GM23248 (cell line): ENCODE measurements at regions not wholly inside any gene's neighbourhood (a gene's known extent, or its start where the extent isn't known, plus 50 kb on each side); places are given as distances from the start of the nearest gene placed in this dataset.
A peak's percentile ranks its signal among the peaks of the same experiment; 100 is the strongest.

ENCODE experiments used
- DNase-seq: peaks from one replicate; pipeline ENCODE4 v3.0.0-alpha.2; 2015
- H2AFZ ChIP-seq: fragments of 200-600 bp; sonication (generic); 2 replicates; pipeline ENCODE4 v1.6.1; 2016; ENCODE audit warnings: antibody characterized with exemption
- H3F3A ChIP-seq: fragments of 200-600 bp; sonication (generic); 2 replicates; pipeline ENCODE4 v1.6.1; 2016; ENCODE audit warnings: mild to moderate bottlenecking, antibody characterized with exemption, mixed run types; ENCODE audit not compliant: insufficient read depth
- H3K27ac ChIP-seq: fragments of 200-600 bp; sonication (generic); 2 replicates; pipeline ENCODE4 v1.5.1; 2016; ENCODE audit warnings: mild to moderate bottlenecking
- H3K27me3 ChIP-seq: fragments of 200-600 bp; sonication (generic); replicated peaks from 2 replicates; pipeline ENCODE4 v1.6.1; 2016; ENCODE audit warnings: mild to moderate bottlenecking; ENCODE audit not compliant: insufficient read depth
- H3K36me3 ChIP-seq: fragments of 200-600 bp; sonication (generic); 2 replicates; pipeline ENCODE4 v1.6.1; 2016; ENCODE audit warnings: low read depth, mild to moderate bottlenecking
- H3K4me1 ChIP-seq: fragments of 200-600 bp; sonication (generic); 2 replicates; pipeline ENCODE4 v1.6.1; 2016; ENCODE audit warnings: mild to moderate bottlenecking; ENCODE audit not compliant: insufficient read depth
- H3K4me2 ChIP-seq: fragments of 200-600 bp; sonication (generic); one replicate; pipeline ENCODE4 v1.6.1; 2016; ENCODE audit warnings: mild to moderate bottlenecking; ENCODE audit not compliant: unreplicated experiment
- H3K4me3 ChIP-seq: fragments of 200-600 bp; sonication (generic); 2 replicates; pipeline ENCODE4 v1.5.1; 2016; ENCODE audit warnings: mild to moderate bottlenecking
- H3K79me2 ChIP-seq: fragments of 200-600 bp; sonication (generic); 2 replicates; pipeline ENCODE4 v1.6.1; 2016; ENCODE audit warnings: mild to moderate bottlenecking; ENCODE audit not compliant: insufficient read depth
- H3K9ac ChIP-seq: fragments of 200-600 bp; sonication (generic); 2 replicates; pipeline ENCODE4 v1.6.1; 2016; ENCODE audit warnings: mild to moderate bottlenecking
- H3K9me2 ChIP-seq: fragments of 200-600 bp; sonication (generic); 2 replicates; pipeline ENCODE4 v1.6.1; 2016; ENCODE audit warnings: mixed run types, mild to moderate bottlenecking, moderate library complexity; ENCODE audit not compliant: insufficient read depth
- H3K9me3 ChIP-seq: fragments of 200-600 bp; sonication (generic); one replicate; pipeline ENCODE4 v1.6.1; 2017; ENCODE audit warnings: low read depth
- H4K20me1 ChIP-seq: fragments of 200-600 bp; sonication (generic); 2 replicates; pipeline ENCODE4 v1.6.0; 2016; ENCODE audit not compliant: insufficient read depth
- EZH2 ChIP-seq: fragments of 200-600 bp; sonication (generic); IDR thresholded peaks from 2 replicates; pipeline ENCODE4 v1.6.1; 2018; ENCODE audit warnings: antibody characterized with exemption, mild to moderate bottlenecking; ENCODE audit not compliant: insufficient read depth, poor library complexity, severe bottlenecking
- EZH2phosphoT487 ChIP-seq: fragments of 200-600 bp; sonication (generic); IDR thresholded peaks from 2 replicates; pipeline ENCODE4 v1.6.1; 2018; ENCODE audit warnings: antibody characterized with exemption, moderate library complexity, mild to moderate bottlenecking, low read depth; ENCODE audit not compliant: insufficient read depth
- WGBS, 2 experiments: methylation state at CpG; one replicate each; pipeline ENCODE4 v1.1.6; 2015 to 2017; ENCODE audit warnings: low lambda C conversion rate in 2 of 2, low coverage in 1 of 2; ENCODE audit errors: missing lambda C conversion rate in 2 of 2; 5-methylcytosine and 5-hydroxymethylcytosine counted together
- in situ Hi-C: fragments of 300-500 bp; cut with MboI; formaldehyde crosslinking; loops from 2 replicates; pipeline ENCODE4 v1.15.0; 2020

GRCh38 chr10:3668966-3669330 lies 116.1 kb downstream of the KLF6 start:
- DNase-seq: no peak
- H3K27ac ChIP-seq: no peak overlapping the region
- no peaks in the 10 kb centered on the region for H3K4me1 ChIP-seq
- H4K20me1 ChIP-seq: no peaks in the 10 kb centered on the region
- no peak overlapping the region for H3K4me2 ChIP-seq
- no peaks in the 10 kb centered on the region for H3K9me3 ChIP-seq
- 82 to 85% methylated on average over 4 of the region's 4 CpGs for WGBS, 2 experiments
- no peak for TF ChIP-seq EZH2
- TF ChIP-seq EZH2phosphoT487: no peak
- H3K27me3 ChIP-seq: no peaks in the 10 kb centered on the region
- in situ Hi-C loops: no loop called here
- no peak overlapping the region for H3K4me3 ChIP-seq
- no peaks in the 10 kb centered on the region for H3K79me2 ChIP-seq
- no peak overlapping the region for H2AFZ ChIP-seq
- no peak overlapping the region for H3K9ac ChIP-seq
- no peaks in the 10 kb centered on the region for H3K36me3 ChIP-seq
- no peaks in the 10 kb centered on the region for H3K9me2 ChIP-seq
- no peaks in the 10 kb centered on the region for H3F3A ChIP-seq

- Histone ChIP-seq H3K4me1 (no peaks in the 10 kb centered on the region), H4K20me1 (no peaks in the 10 kb centered on the region), H3K9me2 (no peaks in the 10 kb centered on the region), H3K4me3 (no peak overlapping the region), H2AFZ (no peak overlapping the region), H3F3A (no peaks in the 10 kb centered on the region), H3K9me3 (no peaks in the 10 kb centered on the region), H3K27me3 (no peaks in the 10 kb centered on the region), H3K36me3 (no peaks in the 10 kb centered on the region), H3K79me2 (no peaks in the 10 kb centered on the region), H3K9ac (no peak overlapping the region), H3K4me2 (no peak overlapping the region), H3K27ac (no peak overlapping the region)
- 74 to 75% methylated on average over 21 of the region's 21 CpGs for WGBS, 2 experiments
- DNase-seq: peak; percentile 19
- TF ChIP-seq EZH2phosphoT487 (no peak), EZH2 (no peak)
- in situ Hi-C loops: no loop called here
These were observed 116.6 kb downstream of the KLF6 start for GRCh38 chr10:3668276-3668965.

GRCh38 chr10:3666525-3667302 lies 118.3 kb downstream of the KLF6 start:
- Histone ChIP-seq H3K36me3 (no peaks in the 10 kb centered on the region), H3K9me3 (no peaks in the 10 kb centered on the region), H3K4me3 (no peak overlapping the region), H3K27ac (no peak overlapping the region), H4K20me1 (no peaks in the 10 kb centered on the region), H3F3A (no peaks in the 10 kb centered on the region), H2AFZ (no peak overlapping the region), H3K9me2 (no peaks in the 10 kb centered on the region), H3K79me2 (no peaks in the 10 kb centered on the region), H3K27me3 (no peaks in the 10 kb centered on the region), H3K4me1 (no peaks in the 10 kb centered on the region), H3K9ac (no peak overlapping the region), H3K4me2 (no peak overlapping the region)
- WGBS, 2 experiments: 79 to 84% methylated on average over 14 of the region's 14 CpGs
- no peak for TF ChIP-seq EZH2phosphoT487
- no peak for TF ChIP-seq EZH2
- in situ Hi-C loops: no loop called here
- no peak for DNase-seq

GRCh38 chr10:3665316-3665908 lies 119.6 kb downstream of the KLF6 start:
- Histone ChIP-seq H3F3A (no peaks in the 10 kb centered on the region), H2AFZ (no peak overlapping the region), H3K9ac (no peak overlapping the region), H3K4me1 (no peaks in the 10 kb centered on the region), H3K4me3 (no peak overlapping the region), H3K27me3 (no peaks in the 10 kb centered on the region), H3K36me3 (no peaks in the 10 kb centered on the region), H3K9me3 (no peaks in the 10 kb centered on the region), H3K4me2 (no peak overlapping the region), H3K27ac (no peak overlapping the region), H3K79me2 (no peaks in the 10 kb centered on the region), H3K9me2 (no peaks in the 10 kb centered on the region), H4K20me1 (no peaks in the 10 kb centered on the region)
- TF ChIP-seq EZH2 (no peak), EZH2phosphoT487 (no peak)
- no peak for DNase-seq
- in situ Hi-C loops: no loop called here
- 74 to 75% methylated on average over 15 of the region's 15 CpGs for WGBS, 2 experiments
